Middle frontal gyrus (tissue), 1 donor: ENCODE measurements at regions not wholly inside any gene's neighbourhood (a gene's known extent, or its start where the extent isn't known, plus 50 kb on each side); places are given as distances from the start of the nearest gene placed in this dataset.
A peak's percentile ranks its signal among the peaks of the same experiment; 100 is the strongest.
"Not testable (repeated sequence)": the region's sequence is repeated elsewhere in the genome, so short reads cannot be mapped to it uniquely, and the experiment has no call there.

ENCODE experiments used
- DNase-seq: peaks from one replicate; pipeline ENCODE4 v3.0.0-alpha.2; 2015; ENCODE audit warnings: low spot score; ENCODE audit errors: extremely low spot score

DNA sequence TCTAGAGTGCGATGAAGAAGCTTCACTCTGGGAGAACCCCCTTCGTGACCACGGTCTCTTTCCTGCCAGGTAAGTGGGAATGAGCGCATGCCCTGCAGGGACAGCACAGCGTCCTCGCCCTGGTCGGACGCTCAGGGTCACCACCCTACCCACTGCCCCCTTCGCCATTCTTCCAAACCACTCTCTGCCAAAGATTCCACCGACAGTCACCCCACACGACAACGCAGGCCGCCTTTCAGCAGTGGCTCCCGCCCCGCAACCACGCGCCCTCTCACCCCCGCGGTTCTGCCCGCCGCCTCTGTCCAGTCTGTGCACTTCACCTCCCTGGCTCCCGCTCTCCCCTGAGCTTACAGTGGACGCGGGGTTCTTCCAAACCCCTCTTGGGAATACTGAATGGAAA, 82.3 kb upstream of the FCGR1A start:
- DNase-seq = not testable (repeated sequence)

DNA sequence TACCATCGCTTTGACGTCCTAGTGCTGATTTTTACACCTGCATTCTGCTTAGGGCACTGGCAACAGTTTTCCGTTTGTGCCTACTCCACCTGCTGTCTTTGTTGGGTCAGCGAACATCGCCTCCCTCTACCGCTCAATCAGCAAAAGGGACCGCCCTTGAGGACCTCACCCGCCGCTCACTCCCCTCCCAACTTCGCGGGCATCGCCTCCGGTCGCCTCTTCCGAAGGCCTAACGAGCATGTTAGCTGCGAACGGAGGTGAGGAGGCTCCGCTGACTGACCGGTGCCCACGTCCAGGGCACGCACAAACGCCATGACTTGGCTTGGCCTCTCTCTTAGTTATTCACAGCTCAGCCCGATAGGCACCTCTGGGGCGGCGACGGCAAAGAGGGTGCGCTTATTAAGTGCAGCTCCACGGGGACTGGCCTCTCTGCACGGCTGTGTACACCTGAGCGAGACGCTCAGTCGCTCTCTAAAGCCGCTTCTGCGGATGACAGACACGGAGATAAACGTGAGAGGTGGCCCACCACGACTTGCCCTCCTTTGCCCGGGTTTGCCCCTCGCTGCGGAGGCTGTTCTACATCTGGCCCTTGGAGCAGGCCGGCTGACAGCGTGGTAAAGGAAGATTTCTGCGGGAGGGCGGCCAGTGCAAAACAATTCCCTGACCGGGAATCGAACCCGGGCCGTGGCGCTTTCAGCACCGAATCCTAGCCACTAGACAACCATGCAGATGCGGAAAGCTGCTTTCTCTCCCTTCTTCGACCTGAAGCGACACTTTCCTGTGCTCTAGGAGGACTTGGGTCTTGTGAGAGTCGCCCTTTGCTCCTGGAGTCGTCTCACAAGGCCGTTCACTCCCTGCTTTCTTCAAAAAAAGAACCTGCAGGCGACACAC, 81.6 kb upstream of the FCGR1A start:
- DNase-seq = not testable (repeated sequence)

DNA sequence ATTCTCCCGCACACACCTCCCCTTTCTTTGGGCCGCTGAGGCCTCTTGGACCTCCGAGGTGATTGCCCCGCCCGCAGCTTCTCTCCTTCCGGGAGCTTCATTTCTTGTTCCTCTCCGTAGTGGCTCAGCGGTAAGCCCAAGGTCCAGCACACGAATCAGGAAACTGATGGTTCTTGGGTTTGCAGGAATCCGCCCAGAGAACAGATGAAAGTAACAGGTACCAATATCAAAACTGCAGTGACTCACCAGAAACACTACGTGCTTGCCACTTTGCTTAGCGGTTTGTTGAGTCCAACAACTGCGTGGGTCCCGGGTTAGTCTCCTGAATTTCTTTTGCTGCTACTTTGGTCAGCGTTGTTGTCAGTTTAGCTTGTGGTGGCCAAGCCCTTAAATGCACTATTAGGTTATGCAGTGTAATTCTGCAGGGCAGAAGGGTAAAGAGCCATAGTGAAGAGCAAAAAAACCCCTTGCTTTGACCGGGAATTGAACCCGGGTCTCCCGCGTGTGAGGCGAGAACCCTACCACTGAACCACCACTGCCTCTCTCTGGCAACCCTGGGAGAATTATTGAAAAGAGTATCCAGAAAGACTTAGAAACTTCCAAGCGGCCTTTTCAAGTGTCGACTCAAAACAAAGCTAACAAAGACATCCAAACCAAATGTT, 74.2 kb upstream of the FCGR1A start:
- peak; percentile 74 for DNase-seq

DNA sequence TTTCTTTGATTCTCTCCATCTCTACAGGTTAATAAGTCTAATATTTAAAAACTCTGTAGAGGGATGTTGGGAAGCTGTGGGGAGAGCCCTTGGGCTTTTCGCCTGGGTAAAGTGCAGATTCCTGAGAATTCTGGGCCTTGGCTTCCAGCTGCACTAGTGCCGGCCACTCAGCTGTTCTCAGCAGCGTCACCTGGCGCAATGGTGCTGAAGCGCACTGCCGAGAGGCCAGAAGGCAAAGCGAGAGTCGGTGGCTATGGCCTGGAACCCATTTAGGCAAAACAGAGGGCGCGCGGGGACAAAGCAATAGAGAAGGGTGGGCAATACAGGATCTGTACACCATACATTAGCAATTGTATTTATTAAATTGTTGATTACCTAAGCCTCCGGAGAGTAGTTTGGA, 70.8 kb upstream of the FCGR1A start:
- DNase-seq = not testable (repeated sequence)

DNA sequence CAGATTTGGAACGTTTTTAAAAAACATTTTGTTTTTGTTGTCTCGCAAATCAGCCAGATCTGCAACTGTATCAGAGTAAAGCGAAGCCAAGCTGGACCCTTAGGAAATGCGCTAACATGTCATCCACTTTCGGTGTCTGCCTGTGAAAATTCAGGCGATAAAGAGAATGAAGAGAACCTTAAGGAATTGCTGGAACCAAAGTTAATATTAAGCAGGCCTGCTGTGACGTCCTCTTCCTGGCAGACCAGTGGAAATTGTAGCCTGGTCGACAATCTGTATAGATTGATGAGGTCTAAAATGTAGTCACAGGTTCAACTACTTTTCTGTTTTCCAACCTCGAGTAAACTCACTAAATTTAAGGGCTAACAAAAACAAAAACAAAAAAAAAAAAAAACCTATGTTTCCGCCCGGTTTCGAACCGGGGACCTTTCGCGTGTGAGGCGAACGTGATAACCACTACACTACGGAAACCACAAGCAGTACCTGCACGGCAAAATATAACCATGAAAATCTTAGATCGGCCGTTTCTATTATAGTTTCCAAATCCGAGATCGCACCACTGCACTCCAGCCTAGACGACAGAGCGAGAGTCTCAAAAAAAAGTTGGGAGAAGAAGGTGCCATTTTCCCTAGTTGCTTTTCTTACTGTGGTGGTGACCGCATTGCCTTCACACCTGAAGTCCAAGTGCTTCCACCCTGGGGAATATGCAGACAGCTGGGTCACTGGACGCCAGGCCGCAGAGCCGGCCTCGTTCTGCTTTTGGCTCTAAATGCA, 70.2 kb upstream of the FCGR1A start:
- peak; percentile 18 for DNase-seq

DNA sequence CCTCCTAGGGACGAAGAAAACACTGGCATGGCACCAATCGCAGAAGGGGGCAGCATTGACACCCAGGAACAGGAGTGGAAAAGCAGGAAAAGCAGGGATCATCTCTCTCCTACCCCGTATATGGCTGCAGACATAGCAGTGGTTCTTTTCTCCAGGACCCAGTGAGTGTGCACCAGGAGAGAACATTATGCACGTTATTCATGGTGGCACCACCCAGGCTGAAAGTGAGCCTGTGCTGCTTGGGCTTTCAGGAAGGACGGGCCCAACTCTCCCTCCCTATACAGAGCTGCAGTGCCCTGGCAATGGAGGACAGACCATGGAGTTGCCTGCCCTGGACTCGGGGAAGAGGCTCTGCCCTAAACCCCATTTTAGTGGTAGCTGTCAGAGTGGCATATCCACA, 69.0 kb upstream of the FCGR1A start:
- DNase-seq = not testable (repeated sequence)

DNA sequence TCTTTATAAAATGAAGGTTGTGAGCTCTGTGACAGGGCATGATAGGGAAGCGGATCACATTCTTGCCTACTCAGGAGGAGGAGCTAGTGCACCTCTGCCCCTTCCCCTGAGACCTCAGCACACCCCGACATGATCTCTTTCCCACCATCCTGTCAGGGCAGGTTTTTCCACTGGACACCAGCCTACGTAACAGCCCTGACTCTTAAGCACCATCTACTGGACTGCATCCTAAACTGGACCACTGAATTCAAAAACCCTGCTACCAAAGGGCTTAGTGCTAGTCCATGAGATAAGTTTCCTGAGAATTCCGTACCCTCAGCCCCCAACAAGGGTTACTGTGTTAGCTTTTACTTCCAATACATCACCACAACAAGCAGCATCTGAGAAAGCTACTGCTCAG, 68.5 kb upstream of the FCGR1A start:
- not testable (repeated sequence) for DNase-seq

DNA sequence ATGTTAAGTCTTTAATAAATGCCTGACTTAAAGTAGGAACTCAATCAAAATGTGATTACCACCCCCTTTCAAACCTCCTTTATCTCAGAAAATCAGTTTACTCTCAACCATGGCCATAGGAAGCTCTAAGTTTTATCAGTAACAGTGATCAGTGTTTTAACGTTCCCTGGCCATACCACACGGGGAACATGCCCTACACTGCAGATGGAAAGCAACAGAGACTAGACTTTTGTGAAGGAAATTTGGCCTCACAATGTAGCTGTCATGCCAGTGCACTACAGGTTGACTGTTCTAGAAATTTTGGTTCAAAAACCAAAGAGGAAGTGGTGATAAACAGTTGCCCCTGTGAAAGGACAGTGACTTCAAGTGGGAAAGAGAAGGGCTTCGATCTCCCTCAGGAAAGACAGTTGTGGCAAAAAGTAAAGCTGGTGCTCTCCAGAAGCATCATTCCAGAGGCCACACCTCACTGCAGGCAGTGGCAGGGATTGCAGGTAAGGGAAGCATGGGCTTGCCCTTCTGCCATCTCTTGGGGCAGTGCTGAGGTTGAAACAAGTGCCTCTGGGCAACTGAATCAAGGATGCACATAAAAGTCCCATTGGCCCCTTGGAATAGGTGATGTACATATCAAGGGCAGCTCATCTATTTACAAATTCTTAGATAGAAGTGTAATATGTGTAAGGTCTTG, 57.7 kb upstream of the FCGR1A start:
- DNase-seq = not testable (repeated sequence)

DNA sequence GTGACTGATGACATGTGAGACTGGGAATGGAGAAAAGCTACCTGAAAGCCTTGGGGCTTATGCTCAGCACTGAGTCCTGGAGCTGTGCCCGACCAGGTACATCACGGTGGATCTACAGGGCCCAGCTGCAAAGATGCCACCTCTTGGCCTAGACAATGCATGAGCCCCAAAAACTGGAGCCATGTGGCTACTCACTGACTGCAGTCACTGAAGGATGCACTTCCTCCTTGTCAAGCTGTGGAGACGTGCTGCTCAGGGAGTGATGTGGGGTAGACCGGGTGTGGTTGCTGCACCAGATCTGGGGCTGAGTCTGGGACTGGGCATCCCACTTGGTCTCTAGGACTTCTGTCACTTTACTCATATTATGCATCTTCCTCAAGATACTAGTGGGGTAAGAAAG, 55.8 kb upstream of the FCGR1A start:
- DNase-seq = not testable (repeated sequence)

DNA sequence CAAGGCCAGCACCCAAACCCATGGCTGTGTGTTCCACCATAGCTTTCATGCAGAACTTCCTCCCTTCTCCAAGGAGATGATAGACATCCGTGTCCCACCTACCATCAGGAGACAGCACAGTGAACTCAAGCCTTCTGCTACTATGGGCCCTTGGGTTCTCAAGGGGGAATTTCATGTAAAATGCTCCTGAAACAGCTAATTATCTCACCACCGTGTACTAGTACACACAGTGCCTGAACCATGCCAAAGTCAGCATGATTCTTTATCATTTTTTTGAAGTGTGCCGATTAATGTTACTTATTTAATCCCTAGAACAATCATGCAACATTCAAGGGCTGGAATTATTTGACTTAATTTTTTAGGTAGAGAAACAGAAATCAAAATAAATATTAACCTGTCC, 53.9 kb upstream of the FCGR1A start:
- DNase-seq = not testable (repeated sequence)
